ENCODE measurements at regions not wholly inside any gene's neighbourhood (a gene's known extent, or its start where the extent isn't known, plus 50 kb on each side); places are given as distances from the start of the nearest gene placed in this dataset.

DNA sequence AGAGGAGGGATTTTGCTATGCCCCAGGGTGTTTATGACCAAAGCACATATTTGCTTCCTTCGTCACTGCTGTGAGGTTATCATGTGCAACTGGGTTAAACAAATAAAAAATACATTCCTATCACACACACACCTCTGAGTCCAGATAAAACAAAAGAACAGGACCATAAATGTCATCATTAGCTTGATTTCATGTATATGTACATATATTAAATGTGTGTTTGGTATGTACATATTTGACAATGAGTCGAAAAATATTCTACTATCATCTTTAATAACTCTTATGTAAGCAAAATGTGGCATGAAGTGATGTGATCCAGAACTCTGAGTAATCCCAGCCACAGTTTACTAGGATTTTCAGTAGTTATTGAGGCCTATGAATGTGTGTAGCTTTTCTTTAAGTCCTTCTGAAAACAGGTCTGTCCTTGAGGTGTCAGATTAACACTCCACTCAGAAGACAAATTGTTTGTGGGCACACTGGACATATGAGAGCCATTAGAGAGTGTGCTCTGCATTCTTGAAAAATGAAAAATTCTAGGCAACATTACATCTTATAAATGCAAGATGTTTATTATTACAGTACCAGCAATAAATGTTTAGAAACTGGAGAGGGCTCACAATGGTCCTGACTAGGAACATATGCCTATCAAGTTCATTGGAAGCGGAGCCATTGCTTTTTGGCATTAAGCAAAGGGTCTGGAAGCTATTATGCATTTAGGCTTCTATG, 335.1 kb upstream of the SEMA3A start:
- BruUV-seq (replicated peaks): no TSS peak

DNA sequence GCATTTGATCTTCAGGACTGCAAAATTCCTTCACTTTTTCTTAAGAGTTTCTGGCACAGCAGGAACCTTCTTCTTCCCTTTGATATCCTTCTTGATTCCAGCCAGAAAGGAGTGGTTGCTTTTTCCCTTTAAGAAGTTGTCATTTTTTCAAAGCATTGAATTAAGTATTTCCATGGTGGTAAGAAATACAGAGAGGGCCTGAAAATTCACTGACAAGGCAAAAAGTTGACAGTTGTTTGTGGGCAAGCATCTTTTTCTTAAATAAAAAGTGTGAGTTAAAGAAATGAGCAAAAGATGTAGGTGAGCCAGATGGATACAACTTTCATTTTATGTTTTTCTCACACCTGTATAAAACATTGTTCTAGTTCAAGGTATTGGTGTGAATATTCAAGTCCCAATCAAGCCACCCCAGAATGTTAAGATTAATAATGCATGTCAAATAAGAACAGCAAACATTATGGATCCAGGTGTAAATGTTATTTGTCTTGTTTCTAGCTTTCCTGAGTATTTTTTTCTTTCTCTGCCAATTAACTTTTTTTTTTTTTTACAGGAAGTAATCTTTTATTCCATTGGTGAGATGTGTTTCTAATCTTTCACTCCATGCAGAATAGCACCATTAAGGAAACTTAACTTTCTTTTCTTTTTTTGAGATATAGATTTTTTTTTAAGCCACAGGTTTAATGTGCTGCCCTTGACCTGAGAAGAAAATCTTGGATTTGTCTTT, 334.3 kb upstream of the SEMA3A start:
- Histone ChIP-seq H4K20me1 (ENCODE audit: insufficient read depth, low read length) (no peaks in the 10 kb centered on the region), H3K27ac (ENCODE audit: low read depth, low read length, poor library complexity, severe bottlenecking) (no peak overlapping the region), H3K4me1 (ENCODE audit: insufficient read depth, low read length, poor library complexity, severe bottlenecking) (no peaks in the 10 kb centered on the region), H3K9me3 (ENCODE audit: low read length) (no peaks in the 10 kb centered on the region), H2AFZ (ENCODE audit: low read length) (no peak overlapping the region), H3K79me2 (ENCODE audit: insufficient read depth, low read depth, low read length) (no peaks in the 10 kb centered on the region), H3K4me3 (ENCODE audit: low read depth, low read length, poor library complexity, severe bottlenecking) (no peak overlapping the region), H3K4me2 (ENCODE audit: low read length) (no peak overlapping the region), H3K36me3 (ENCODE audit: insufficient read depth, low read length) (no peaks in the 10 kb centered on the region), H3K9me2 (ENCODE audit: insufficient read depth, low read length) (no peaks in the 10 kb centered on the region)
- no TSS peak for BruUV-seq (replicated peaks)
- intact Hi-C loops (cut with micrococcal nuclease; ENCODE audit: unreplicated experiment): no loop called here
- CTCF ChIA-PET (ENCODE audit: unreplicated experiment): no interaction called here
- no peak for DNase-seq (ENCODE audit: low spot score)
- POLR2A ChIA-PET: interaction anchor here (0.6 kb wide), 1 partner anchor 311 kb away, joined by 4 read pairs; no protein-coding TSS in a partner anchor
- no peak for TF ChIP-seq EZH2phosphoT487 (IDR thresholded peaks at IDR 0.05; ENCODE audit: borderline replicate concordance, low read depth, low read length)
- TF ChIP-seq, protein P1, sequence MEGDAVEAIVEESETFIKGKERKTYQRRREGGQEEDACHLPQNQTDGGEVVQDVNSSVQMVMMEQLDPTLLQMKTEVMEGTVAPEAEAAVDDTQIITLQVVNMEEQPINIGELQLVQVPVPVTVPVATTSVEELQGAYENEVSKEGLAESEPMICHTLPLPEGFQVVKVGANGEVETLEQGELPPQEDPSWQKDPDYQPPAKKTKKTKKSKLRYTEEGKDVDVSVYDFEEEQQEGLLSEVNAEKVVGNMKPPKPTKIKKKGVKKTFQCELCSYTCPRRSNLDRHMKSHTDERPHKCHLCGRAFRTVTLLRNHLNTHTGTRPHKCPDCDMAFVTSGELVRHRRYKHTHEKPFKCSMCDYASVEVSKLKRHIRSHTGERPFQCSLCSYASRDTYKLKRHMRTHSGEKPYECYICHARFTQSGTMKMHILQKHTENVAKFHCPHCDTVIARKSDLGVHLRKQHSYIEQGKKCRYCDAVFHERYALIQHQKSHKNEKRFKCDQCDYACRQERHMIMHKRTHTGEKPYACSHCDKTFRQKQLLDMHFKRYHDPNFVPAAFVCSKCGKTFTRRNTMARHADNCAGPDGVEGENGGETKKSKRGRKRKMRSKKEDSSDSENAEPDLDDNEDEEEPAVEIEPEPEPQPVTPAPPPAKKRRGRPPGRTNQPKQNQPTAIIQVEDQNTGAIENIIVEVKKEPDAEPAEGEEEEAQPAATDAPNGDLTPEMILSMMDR (conservative IDR thresholded peaks at IDR 0.05; ENCODE audit: low read length): no peak

More for the DNA sequence above, 335.1 kb upstream of the SEMA3A start:
- Histone ChIP-seq H3K4me3 (ENCODE audit: low read depth, low read length, poor library complexity, severe bottlenecking) (no peak overlapping the region), H3K36me3 (ENCODE audit: insufficient read depth, low read length) (no peaks in the 10 kb centered on the region), H3K4me1 (ENCODE audit: insufficient read depth, low read length, poor library complexity, severe bottlenecking) (no peaks in the 10 kb centered on the region), H3K27ac (ENCODE audit: low read depth, low read length, poor library complexity, severe bottlenecking) (no peak overlapping the region), H4K20me1 (ENCODE audit: insufficient read depth, low read length) (no peaks in the 10 kb centered on the region), H3K9me3 (ENCODE audit: low read length) (no peaks in the 10 kb centered on the region), H3K4me2 (ENCODE audit: low read length) (no peak overlapping the region), H2AFZ (ENCODE audit: low read length) (no peak overlapping the region), H3K9me2 (ENCODE audit: insufficient read depth, low read length) (no peaks in the 10 kb centered on the region), H3K79me2 (ENCODE audit: insufficient read depth, low read depth, low read length) (no peaks in the 10 kb centered on the region)
- ChIA-PET POLR2A (no interaction called here), CTCF (ENCODE audit: unreplicated experiment) (no interaction called here)
- no peak for DNase-seq (ENCODE audit: low spot score)
- intact Hi-C loops (cut with micrococcal nuclease; ENCODE audit: unreplicated experiment): no loop called here
- TF ChIP-seq EZH2phosphoT487 (IDR thresholded peaks at IDR 0.05; ENCODE audit: borderline replicate concordance, low read depth, low read length): no peak
- TF ChIP-seq, protein P1 (conservative IDR thresholded peaks at IDR 0.05; ENCODE audit: low read length): no peak
